ENCODE measurements at regions not wholly inside any gene's neighbourhood (a gene's known extent, or its start where the extent isn't known, plus 50 kb on each side); places are given as distances from the start of the nearest gene placed in this dataset.
"Not testable (repeated sequence)": the region's sequence is repeated elsewhere in the genome, so short reads cannot be mapped to it uniquely, and the experiment has no call there.

DNA sequence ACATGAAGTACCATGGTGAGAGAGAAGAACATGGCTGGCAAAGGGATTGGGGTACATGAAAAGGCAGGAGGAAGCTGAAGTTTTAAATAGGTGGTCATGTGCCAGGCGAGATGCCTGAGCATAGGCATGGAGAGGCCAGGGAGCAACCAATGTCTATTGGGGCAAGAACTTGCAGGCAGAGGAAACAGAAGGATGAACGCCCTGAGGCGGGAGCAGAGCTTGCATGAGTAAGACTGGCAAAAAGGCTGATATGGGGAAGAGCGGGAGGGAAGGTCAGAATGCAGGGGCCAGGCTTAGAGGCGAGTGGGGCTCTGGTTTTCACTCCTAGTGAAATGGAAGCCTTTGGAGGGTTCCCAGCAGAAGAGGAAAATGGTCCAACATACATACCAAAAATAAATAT, 52.5 kb upstream of the VSTM5 start:
- DNase-seq (ENCODE audit: insufficient read length, low spot score) = no peak
- no peak for FAIRE-seq

DNA sequence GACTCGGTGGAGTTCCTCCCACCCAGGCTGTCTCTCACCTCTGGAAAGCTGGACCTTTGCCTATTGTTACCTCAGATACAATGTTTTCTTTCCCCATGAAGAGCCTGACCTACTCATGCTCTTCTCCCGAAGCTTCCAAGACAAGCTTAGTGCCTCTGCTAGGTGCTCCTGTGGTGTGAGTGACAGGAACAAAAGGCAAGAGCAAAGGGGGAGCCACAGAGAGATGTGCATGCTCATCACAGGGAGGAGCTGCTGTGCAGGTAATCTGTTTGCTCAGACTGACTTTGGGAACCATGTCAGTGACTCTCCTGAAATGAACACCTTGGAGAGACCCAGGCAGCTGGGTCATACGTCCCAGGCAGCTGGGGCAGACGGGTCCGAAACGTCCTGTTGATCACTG, 53.6 kb upstream of the VSTM5 start:
- no peak for FAIRE-seq
- DNase-seq (ENCODE audit: insufficient read length, low spot score) = no peak

- DNase-seq (ENCODE audit: insufficient read length, low spot score) (no peak), FAIRE-seq (no peak)
Measured at GRCh38 chr11:93904716-93905115, 54.3 kb upstream of the VSTM5 start.

GRCh38 chr11:93905384-93905783, 55.0 kb upstream of the VSTM5 start:
- FAIRE-seq = no peak
- no peak for DNase-seq (ENCODE audit: insufficient read length, low spot score)

- no peak for FAIRE-seq
- no peak for DNase-seq (ENCODE audit: insufficient read length, low spot score)
Measured at GRCh38 chr11:93906486-93906885, 56.1 kb upstream of the VSTM5 start.

GRCh38 chr11:93907901-93908300, 57.5 kb upstream of the VSTM5 start:
- no peak for DNase-seq (ENCODE audit: insufficient read length, low spot score)
- no peak for FAIRE-seq

GRCh38 chr11:93908689-93909088, 58.3 kb upstream of the VSTM5 start:
- DNase-seq (ENCODE audit: insufficient read length, low spot score) (no peak), FAIRE-seq (no peak)

DNA sequence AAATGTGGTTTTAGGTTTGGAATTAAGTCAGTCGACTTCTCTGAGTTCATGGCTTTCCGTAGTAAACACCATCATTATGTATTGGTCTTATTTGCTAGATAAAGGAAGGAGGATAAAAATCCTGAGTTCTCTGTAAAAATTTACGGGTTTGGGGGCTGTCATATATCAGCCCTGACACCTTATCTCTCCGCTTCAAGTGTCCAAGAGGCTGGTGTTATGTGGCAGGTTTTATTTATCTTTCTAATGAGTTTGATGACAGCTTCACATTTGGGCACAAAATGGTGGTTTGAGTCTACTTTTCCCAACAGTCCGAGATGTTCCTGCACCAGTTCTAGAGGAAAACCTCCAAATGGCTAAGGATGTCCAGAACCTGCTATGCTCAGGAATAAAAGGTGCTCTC, 67.3 kb upstream of the VSTM5 start:
- no peak for FAIRE-seq
- no peak for DNase-seq (ENCODE audit: insufficient read length, low spot score)

GRCh38 chr11:93921695-93922468, 71.5 kb upstream of the VSTM5 start:
- FAIRE-seq = no peak
- peak; percentile 37 for DNase-seq (ENCODE audit: insufficient read length, low spot score)

- FAIRE-seq = no peak
- no peak for DNase-seq (ENCODE audit: insufficient read length, low spot score)
Measured at GRCh38 chr11:93922830-93923229, 72.4 kb upstream of the VSTM5 start.

DNA sequence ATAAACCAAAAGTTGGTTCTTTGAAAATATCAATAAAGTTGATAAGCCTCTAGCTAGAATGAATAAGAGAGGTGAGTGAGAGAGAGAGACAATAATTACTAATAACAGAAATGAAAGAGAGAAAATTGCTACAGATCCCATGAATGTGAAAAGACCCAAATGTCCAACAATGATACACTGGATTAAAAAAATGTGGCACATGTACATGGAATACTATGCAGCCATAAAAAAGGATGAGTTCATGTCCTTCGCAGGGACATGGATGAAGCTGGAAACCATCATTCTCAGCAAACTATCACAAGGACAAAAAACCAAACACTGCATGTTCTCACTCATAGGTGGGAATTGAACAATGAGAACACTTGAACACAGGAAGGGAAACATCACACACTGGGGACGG, 75.7 kb upstream of the VSTM5 start:
- not testable (repeated sequence) for FAIRE-seq; DNase-seq (ENCODE audit: insufficient read length, low spot score)

GRCh38 chr11:93929407-93929806, 79.0 kb upstream of the VSTM5 start:
- FAIRE-seq = no peak
- DNase-seq (ENCODE audit: insufficient read length, low spot score) = no peak

DNA sequence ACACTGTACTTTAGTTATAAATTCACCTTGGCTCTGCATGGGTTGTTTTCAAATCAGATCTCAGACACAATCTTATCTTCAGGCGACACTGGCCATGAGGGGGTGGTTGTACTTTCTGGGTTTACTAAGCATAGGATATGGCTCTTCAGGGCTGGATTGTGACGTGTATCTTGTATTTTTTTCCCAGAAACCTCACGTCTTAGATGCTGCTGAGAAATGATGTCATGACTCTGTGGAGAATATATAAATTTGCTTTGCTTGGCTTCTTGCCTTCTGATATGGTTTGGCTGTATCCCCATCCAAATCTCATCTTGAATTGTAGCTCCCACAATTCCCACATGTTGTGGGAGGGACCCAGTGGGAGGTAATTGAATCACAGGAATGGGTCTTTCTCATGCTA, 82.8 kb upstream of the VSTM5 start:
- no peak for DNase-seq (ENCODE audit: insufficient read length, low spot score)
- FAIRE-seq = no peak

GRCh38 chr11:93935826-93936225, 85.3 kb upstream of the HEPHL1 start:
- FAIRE-seq = no peak
- DNase-seq (ENCODE audit: insufficient read length, low spot score) = no peak

DNA sequence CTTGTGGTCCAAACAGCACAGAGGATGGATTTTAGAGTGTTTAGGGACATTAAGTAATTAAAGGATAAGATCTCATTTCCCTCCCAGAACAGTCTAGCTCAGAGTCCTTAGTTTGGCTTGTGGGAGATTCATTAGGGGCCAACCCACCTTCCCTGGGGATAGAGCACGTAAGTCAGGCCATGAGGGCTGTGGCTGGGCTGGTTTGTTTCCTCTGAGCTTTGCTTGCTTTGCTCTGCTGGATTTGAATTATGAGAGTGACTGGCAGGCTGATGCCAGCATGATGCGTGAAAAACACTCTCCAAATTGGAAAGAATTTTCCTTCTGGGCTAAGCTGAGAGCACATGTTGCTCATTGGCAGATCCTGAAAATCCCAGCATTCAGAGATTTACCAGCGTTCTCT, 84.7 kb upstream of the HEPHL1 start:
- FAIRE-seq = no peak
- DNase-seq (ENCODE audit: insufficient read length, low spot score) = no peak

DNA sequence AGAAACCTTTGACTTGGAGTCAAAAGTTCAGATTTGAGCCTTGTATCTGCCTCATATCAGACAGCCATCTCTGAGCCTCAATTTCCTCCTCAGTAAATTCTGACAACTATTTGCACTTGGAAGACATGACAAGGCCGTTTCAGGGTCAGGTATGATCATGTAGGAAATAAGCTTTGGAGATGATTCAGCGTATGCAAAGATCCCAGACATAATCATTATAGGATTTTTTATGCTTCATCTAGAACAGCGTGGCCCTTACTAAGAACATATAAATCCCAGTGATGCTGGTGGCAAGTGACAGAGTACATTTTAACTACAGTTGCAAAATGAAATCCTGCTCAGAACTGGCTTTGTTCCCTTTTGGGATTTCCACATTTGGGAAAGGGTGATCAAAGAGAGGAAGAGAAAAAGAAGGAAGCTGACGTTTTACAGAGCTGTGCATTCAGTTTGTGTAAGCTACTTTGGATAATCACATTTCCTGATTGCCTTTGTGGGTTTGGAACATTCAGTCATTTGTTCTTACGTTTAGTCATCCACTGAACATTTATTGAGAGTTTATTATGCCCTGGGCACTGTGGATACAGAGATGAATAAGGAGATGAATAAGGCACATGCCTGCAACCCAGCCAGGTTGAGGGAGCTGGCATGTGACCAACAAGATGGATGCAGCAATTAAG, 81.9 kb upstream of the HEPHL1 start:
- no peak for FAIRE-seq
- DNase-seq (ENCODE audit: insufficient read length, low spot score) = no peak

DNA sequence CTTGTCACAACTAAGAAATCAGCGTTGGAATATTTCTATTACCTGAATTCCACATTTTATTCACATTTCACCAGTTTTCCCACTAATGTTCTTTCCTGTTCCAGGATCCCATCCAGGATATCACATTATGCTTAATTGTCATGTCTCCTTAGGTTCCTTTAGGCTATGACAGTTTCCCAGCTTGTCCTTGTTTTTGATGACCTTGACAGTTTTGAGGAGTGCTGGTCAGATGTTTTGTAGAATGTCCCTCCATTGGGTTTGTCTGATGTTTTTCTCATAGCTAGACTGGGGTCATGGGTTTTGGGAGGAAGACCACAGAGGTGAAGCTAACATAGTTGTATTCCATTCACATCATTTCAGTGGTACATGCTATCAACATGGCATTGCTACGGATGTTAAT, 80.8 kb upstream of the HEPHL1 start:
- DNase-seq (ENCODE audit: insufficient read length, low spot score) (no peak), FAIRE-seq (no peak)

DNA sequence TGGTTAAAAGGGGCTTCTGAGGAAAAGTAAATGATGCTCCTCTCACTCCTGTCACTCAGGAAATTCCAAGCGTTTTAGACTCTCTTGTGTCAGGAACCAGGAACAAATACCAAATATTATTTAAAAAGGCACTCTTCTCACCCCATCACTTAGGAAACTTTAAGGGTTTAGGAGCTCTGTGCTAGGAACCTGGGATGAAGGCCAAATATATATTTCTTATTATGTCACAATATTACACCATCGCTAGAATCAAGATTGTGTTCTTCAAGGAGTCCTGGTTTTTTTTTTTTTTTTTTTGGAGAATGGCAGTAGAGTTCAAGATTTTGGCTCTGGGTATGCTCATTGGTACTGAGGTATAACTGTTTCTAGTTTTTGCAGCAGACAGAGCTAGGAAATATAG, 79.0 kb upstream of the HEPHL1 start:
- FAIRE-seq = no peak
- DNase-seq (ENCODE audit: insufficient read length, low spot score) = no peak

- FAIRE-seq (no peak), DNase-seq (ENCODE audit: insufficient read length, low spot score) (no peak)
Measured at GRCh38 chr11:93945596-93945995, 75.6 kb upstream of the HEPHL1 start.

DNA sequence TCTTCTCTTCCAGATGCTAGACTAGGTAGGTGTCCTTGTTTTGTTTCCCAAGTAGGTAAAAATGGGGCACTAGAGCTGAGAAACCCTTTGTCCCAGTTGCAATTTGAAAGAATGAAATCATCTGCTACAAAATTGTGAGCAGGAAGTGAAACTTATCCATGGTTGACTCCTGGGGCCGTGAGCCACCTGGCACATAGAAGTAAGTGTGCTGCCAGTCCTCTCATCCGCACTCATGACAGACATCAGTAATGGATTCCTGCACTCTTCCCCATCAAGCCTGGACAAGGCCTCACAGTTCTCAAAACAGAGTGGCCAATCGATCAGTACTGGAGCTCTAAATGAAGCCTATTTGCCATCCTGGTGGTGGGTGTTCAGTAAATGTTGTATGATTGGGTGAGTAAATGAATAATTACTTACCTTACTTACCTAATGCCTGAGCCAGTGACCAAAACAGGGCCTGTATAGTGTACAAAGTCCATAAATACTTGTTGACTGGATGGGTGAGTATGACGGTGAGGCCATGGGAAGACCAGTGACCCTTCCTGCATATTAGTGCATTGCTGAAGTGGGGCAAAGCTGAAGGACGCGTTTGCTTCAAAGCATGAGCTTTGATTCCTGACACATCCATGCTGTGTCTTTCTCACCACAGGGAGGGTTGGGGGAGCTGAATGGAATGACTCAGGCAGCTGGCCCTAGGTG, 68.9 kb upstream of the HEPHL1 start:
- no peak for FAIRE-seq

GRCh38 chr11:93957397-93957952, 63.7 kb upstream of the HEPHL1 start:
- DNase-seq (ENCODE audit: insufficient read length, low spot score) = no peak
- FAIRE-seq = no peak

More for the DNA sequence above, 68.9 kb upstream of the HEPHL1 start:
- no peak for DNase-seq (ENCODE audit: insufficient read length, low spot score)

DNA sequence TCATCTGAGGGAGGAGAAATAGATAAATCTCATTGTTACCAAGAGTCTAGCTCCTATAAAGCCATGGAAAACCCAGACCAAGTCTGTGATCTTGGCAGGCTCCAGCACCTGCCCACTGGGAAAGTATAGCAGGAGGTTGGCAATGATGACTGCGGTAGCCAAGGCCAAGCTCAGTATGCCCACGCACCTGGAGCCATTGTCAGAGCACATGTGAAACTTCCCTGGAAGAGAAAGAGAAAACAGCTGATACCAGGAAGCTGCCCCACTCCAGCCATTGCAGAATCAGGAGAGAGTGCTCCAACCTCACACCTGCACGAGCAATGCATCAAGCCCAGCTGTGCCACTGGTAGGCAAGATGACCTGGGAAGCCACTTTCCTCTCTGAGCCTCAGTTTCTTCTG, 62.2 kb upstream of the HEPHL1 start:
- no peak for DNase-seq (ENCODE audit: insufficient read length, low spot score)
- FAIRE-seq = no peak

All from GM19239 (cell line).